GM21528 (cell line): ENCODE measurements at regions not wholly inside any gene's neighbourhood (a gene's known extent, or its start where the extent isn't known, plus 50 kb on each side); places are given as distances from the start of the nearest gene placed in this dataset.

Source experiments
- ATAC-seq: cut with Tn5 transposase; IDR thresholded peaks from one replicate; pipeline ENCODE4 v1.9.1; 2021; ENCODE audit warnings: mild to moderate bottlenecking, moderate library complexity; ENCODE audit not compliant: unreplicated experiment, low FRiP score

GRCh38 chr12:92539976-92540781, 162.6 kb upstream of the PLEKHG7 start:
- no peak for ATAC-seq

GRCh38 chr12:92539110-92539749, 163.6 kb upstream of the PLEKHG7 start:
- ATAC-seq = peak; percentile 54

GRCh38 chr12:92537290-92537960, 165.4 kb upstream of the PLEKHG7 start:
- no peak for ATAC-seq

DNA sequence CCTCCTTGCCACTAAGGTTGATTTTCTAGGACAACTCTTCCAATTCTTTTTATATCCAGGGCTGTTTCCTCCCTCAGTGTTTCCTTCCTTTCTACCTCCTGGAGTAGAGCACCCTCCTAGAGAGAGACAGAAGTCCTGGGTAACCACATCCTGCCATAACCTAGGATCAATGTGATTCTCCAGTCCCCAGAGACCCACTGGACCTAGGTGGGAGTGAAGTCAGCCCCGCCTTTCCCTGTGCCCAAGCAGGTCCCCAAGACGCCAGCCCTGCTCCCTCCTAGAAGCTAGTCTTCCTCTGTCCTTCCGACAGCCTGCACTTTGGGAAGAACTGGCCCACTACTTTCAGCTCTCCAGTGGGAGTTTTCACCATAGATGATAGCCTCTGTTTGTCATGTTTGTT, 166.8 kb upstream of the PLEKHG7 start:
- ATAC-seq = no peak

DNA sequence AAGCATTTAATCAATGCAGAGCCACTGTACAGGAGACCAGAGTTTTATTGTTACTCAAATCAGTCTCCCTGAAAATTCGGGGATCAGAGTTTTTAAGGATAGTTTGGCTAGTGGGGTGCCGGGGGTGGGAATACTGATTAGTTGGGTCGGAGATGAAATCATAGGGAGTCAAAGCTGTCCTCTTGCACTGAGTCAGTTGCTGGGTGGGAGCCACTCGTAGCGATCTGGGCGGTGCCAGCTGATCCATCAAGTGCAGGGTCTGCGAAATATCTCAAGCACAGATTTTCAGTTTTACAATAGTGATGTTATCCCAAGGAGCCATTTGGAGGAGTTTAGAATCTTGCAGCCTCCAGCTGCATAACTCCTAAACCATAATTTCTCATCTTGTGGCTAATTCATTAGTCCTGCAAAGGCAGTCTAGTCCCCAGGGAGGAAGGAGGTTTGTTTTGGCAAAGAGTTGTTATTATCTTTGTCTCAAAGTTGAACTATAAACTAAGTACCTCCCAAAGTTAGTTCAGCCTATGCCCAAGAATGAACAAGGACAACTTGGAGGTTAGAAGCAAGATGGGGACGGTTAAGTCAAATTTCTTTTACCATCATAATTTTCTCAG, 169.4 kb upstream of the PLEKHG7 start:
- no peak for ATAC-seq

- ATAC-seq = no peak
These were observed 172.1 kb upstream of the PLEKHG7 start for GRCh38 chr12:92530706-92531105.

DNA sequence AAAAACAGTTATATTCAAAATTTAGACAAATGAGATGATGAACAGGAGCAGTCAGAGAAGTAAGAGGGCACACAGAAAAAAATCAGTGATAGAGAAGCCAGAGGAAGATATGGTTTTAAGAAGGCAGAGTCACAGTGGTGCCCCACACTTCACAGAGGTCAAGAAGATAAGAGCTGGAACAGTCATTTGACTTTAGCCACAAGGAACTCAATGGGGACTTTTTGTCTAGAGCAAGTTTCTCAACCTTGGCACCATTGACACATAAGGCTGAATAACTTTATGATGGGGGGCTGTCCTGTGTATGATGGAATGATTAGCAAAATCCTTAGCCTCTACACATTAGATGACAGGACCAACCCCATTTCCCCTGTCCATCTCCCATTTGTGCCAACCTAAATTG, 172.8 kb upstream of the PLEKHG7 start:
- ATAC-seq = no peak

DNA sequence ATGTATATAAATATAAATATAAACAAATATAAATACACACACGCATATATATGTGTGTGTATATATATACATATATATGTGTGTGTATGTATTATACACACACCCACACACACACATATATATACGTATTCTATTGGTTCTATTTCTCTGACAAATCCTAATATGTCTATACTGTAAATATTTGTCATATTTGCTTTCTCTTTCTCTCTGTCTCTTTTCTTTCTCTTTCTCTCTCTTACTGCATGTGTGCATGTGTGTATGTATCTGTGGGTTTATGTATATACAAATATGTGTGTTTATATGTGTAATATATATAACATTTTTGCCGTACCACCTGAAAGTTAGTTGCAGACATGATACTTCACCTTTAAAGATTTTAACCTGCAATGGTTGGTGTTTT, 174.2 kb upstream of the PLEKHG7 start:
- ATAC-seq = no peak

- ATAC-seq = no peak
These were observed 174.7 kb upstream of the PLEKHG7 start for GRCh38 chr12:92528097-92528496.

DNA sequence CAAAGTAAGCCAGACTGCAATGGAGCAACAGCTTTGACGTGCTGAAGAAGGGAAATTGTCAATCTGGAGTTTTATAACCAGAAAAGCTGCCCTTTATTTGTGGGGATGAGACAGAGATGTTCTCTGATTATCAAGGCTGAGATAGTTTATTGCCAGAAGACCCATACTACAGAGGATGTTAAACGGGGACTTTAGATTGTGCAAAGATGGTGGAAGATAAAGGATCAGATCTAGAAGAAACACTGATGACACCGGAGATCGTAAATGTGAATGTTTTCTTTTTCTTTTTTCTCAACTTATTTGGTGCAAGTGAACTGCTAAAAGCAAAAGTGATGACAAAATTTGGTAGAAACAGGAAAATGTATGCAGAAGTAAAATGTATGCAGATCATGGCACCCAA, 178.3 kb upstream of the PLEKHG7 start:
- ATAC-seq = no peak

- no peak for ATAC-seq
These were observed 182.3 kb upstream of the PLEKHG7 start for GRCh38 chr12:92520511-92520910.

DNA sequence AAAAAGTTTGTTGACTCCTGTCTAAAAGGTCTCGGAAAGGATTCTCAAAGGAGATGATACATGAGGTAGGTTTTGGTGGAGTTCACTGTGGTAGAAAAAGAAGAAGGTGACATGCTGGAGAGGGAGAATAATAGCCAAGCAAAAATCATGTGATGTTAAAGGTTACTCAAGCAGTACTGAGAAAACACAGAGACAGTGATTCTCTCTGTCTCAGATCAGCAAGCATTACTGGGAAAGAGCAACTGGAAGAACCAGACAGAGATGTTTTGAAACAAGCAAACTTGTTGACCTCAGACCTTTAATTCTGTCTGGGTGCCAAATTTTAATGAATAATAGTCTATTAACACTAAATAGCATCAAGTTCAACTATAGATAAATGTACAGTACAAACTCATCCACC, 183.5 kb upstream of the PLEKHG7 start:
- no peak for ATAC-seq

GRCh38 chr12:92518071-92518470, 184.7 kb upstream of the PLEKHG7 start:
- no peak for ATAC-seq

DNA sequence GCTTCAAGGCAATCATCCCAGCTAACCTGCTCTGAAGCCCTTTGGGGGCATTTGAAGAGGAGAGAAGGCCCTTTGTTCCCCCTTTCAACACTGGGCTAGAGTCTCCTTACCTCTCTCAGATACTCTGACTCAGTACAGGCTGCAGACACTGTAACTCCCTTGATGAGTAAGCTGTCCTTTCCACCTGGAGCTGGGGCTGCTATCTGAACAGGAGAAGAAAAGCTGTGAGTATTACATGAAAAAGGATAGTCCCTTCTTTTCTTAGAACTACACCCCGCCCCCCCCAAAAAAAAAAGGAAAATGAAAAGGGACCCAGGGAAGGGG, 186.6 kb upstream of the PLEKHG7 start:
- no peak for ATAC-seq

DNA sequence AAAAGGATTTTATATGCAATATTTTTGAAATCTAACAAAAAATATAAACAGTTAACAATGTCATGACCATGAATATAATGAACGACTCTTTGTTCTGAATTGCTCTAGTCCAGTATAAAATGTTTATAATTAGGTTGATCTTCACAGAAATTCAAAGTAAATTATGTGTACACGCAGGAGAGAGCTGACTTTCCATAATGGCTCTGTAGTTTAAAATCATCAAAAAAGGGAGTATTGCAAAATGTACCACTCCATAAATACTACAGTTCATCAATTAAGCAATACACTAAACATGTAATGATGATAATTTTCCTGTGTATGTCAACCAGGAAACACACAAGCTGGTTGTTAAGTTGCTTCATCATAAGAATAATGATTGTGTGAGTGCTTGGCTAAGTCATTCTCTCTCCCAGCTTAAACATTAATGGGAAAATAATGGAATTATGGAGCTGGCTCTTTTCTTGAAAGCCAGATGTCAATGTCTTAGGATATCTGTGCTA, 189.5 kb upstream of the PLEKHG7 start:
- ATAC-seq = no peak

GRCh38 chr12:92511786-92512185, 191.0 kb upstream of the PLEKHG7 start:
- no peak for ATAC-seq

GRCh38 chr12:92509156-92509738, 193.5 kb upstream of the PLEKHG7 start:
- ATAC-seq = no peak

DNA sequence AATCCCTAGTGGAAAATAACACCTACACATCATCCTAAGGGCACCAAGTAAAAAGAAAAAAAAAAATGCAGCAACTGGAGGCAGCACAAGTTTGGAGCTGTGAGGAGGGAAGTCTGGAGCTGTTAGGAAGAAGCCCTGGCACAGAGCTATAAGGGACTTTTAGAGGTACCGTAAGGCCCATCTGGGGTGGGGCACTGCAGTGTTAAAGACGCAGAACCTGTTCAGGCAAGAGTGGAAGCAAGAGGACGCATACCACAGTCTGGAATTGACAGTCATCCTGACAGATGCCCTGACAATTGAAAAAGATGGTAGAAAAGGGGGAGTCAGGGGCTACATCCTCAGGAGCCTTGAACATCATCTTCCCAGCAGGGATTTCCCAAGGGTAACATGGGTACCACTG, 195.9 kb upstream of the PLEKHG7 start:
- no peak for ATAC-seq

DNA sequence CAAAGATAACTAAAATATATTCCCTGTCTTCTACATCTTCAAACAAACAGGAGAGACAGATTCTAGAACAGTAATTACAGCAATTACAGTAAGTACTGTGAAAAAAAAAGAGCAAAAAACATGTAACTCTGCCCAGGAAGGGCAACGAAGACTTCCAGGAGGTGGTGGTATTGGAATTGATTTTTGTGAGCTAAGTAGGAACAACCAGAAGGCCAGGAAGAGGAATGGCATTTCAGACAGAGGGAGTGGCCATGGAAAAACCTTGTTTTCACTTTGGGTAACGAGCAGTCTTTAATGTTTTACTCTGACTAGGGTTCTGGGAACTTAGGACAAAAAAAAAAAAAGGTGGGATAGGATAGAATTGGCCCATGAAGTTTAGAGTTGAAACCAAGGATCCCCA, 196.3 kb upstream of the PLEKHG7 start:
- ATAC-seq = no peak

- peak; percentile 32 for ATAC-seq
These were observed 197.2 kb upstream of the PLEKHG7 start for GRCh38 chr12:92505254-92506231.
